Vagina (tissue), 2 donors: ENCODE measurements at regions not wholly inside any gene's neighbourhood (a gene's known extent, or its start where the extent isn't known, plus 50 kb on each side); places are given as distances from the start of the nearest gene placed in this dataset.

Source experiments
- DNase-seq, 2 donors: peaks; one replicate each; pipeline ENCODE4 v3.0.0-alpha.2; 2017; ENCODE audit errors: extremely low spot score in 2 of 2
- H3K27ac ChIP-seq: fragments of 200-600 bp; sonication (generic); one replicate; pipeline ENCODE4 v1.5.1; 2019
- H3K27me3 ChIP-seq: fragments of 200-600 bp; sonication (generic); one replicate; pipeline ENCODE4 v1.5.1; 2019
- H3K36me3 ChIP-seq, 2 donors: fragments of 200-600 bp; sonication (generic); one replicate each; pipeline ENCODE4 v1.5.1; 2017 to 2019
- H3K4me1 ChIP-seq: fragments of 200-600 bp; sonication (generic); one replicate; pipeline ENCODE4 v1.5.1; 2019
- H3K4me3 ChIP-seq, 2 donors: fragments of 200-600 bp; sonication (generic); 1 replicate in 1 of 2; 2 replicates in 1 of 2; pipeline ENCODE4 v1.5.1; 2016 to 2019
- H3K9me3 ChIP-seq: fragments of 200-600 bp; sonication (generic); one replicate; pipeline ENCODE4 v1.5.1; 2019
- CTCF ChIP-seq, 3 experiments: fragments of 450-650 bp in 2 of 3; fragments of 200-600 bp in 1 of 3; sonication (generic) in 1 of 3; IDR thresholded peaks; one replicate each; pipeline ENCODE4 v1.5.1; 2017 to 2019; ENCODE audit warnings: antibody characterized with exemption in 3 of 3, mild to moderate bottlenecking in 2 of 3, moderate library complexity in 2 of 3
- POLR2A ChIP-seq, 2 donors: fragments of 450-650 bp; IDR thresholded peaks; one replicate each; pipeline ENCODE4 v1.6.1; 2017; ENCODE audit warnings: antibody characterized with exemption in 2 of 2, mild to moderate bottlenecking in 2 of 2, moderate library complexity in 2 of 2
- POLR2AphosphoS5 ChIP-seq, 2 donors: sonication (generic); formaldehyde crosslinking; IDR thresholded peaks; one replicate each; pipeline ENCODE4 v1.9.0; 2017; ENCODE audit warnings: antibody characterized with exemption in 2 of 2, mild to moderate bottlenecking in 2 of 2, low read depth in 1 of 2; ENCODE audit not compliant: insufficient read depth in 1 of 2
- intact Hi-C: fragments of 100-400 bp; cut with DNase I; formaldehyde crosslinking; loops from one replicate; pipeline ENCODE4 v1.15.1; 2023

- H3K4me1 ChIP-seq, result no peaks in the 10 kb centered on the region
- H3K9me3 ChIP-seq, result no peaks in the 10 kb centered on the region
- peaks cover 4% of the 10 kb centered on the region for H3K27me3 ChIP-seq
- TF ChIP-seq POLR2AphosphoS5 (IDR thresholded peaks at IDR 0.05; ENCODE audit: insufficient read depth in 1 of 2, low read depth in 1 of 2) (no peak), CTCF (IDR thresholded peaks at IDR 0.05) (no peak), POLR2A (IDR thresholded peaks at IDR 0.05) (no peak)
- H3K36me3 ChIP-seq, result no peaks in the 10 kb centered on the region
- no peak overlapping the region for H3K4me3 ChIP-seq
- DNase-seq, result no peak
- intact Hi-C loops, result no loop called here
- H3K27ac ChIP-seq, result no peak overlapping the region
Observed at GRCh38 chr10:118409295-118409694, 67.2 kb upstream of the FAM204A start.

- H3K4me3 ChIP-seq, result no peak overlapping the region
- peaks cover 4% of the 10 kb centered on the region for H3K27me3 ChIP-seq
- TF ChIP-seq CTCF (IDR thresholded peaks at IDR 0.05) (no peak), POLR2A (IDR thresholded peaks at IDR 0.05) (no peak), POLR2AphosphoS5 (IDR thresholded peaks at IDR 0.05; ENCODE audit: insufficient read depth in 1 of 2, low read depth in 1 of 2) (no peak)
- no peaks in the 10 kb centered on the region for H3K4me1 ChIP-seq
- no peaks in the 10 kb centered on the region for H3K9me3 ChIP-seq
- no peaks in the 10 kb centered on the region for H3K36me3 ChIP-seq
- DNase-seq, result no peak
- intact Hi-C loops, result no loop called here
- no peak overlapping the region for H3K27ac ChIP-seq
Observed at GRCh38 chr10:118408181-118408580, 66.1 kb upstream of the FAM204A start.

DNA sequence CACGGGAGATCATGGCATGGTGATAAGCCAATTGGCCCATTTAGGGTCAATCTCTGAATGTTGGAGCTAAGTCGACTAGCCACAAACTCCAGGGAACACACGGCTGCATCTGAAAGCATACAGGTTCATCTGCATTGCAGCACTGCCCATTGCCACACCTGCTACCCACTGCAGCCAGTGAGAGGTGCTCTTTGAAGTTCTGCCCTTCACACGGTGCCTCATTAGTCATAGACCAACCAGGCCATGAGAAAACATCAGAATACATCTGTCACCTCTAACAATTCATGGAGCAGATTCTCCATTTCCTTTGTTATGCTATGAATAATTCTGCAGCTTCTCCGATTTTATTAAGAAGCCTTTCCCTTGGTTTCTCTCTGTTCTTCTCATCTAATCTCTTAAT lies 65.7 kb upstream of the FAM204A start:
- intact Hi-C loops, result no loop called here
- H3K27me3 ChIP-seq, result peaks cover 4% of the 10 kb centered on the region
- no peaks in the 10 kb centered on the region for H3K36me3 ChIP-seq
- no peak overlapping the region for H3K27ac ChIP-seq
- TF ChIP-seq POLR2A (IDR thresholded peaks at IDR 0.05) (no peak), POLR2AphosphoS5 (IDR thresholded peaks at IDR 0.05; ENCODE audit: insufficient read depth in 1 of 2, low read depth in 1 of 2) (no peak), CTCF (IDR thresholded peaks at IDR 0.05) (no peak)
- H3K9me3 ChIP-seq, result no peaks in the 10 kb centered on the region
- no peak overlapping the region for H3K4me3 ChIP-seq
- no peak for DNase-seq
- no peaks in the 10 kb centered on the region for H3K4me1 ChIP-seq

GRCh38 chr10:118407026-118407425 lies 64.9 kb upstream of the FAM204A start:
- no peak overlapping the region for H3K4me3 ChIP-seq
- H3K27ac ChIP-seq, result no peak overlapping the region
- H3K9me3 ChIP-seq, result no peaks in the 10 kb centered on the region
- TF ChIP-seq POLR2AphosphoS5 (IDR thresholded peaks at IDR 0.05; ENCODE audit: insufficient read depth in 1 of 2, low read depth in 1 of 2), result no peak
- TF ChIP-seq POLR2A (IDR thresholded peaks at IDR 0.05), result no peak
- no peak for TF ChIP-seq CTCF (IDR thresholded peaks at IDR 0.05)
- intact Hi-C loops, result no loop called here
- H3K27me3 ChIP-seq, result peaks cover 4% of the 10 kb centered on the region
- DNase-seq, result no peak
- H3K4me1 ChIP-seq, result no peaks in the 10 kb centered on the region
- H3K36me3 ChIP-seq, result no peaks in the 10 kb centered on the region

- Histone ChIP-seq H3K27ac (no peak overlapping the region), H3K27me3 (peaks cover 4% of the 10 kb centered on the region), H3K4me3 (no peak overlapping the region), H3K4me1 (no peaks in the 10 kb centered on the region), H3K36me3 (no peaks in the 10 kb centered on the region), H3K9me3 (no peaks in the 10 kb centered on the region)
- TF ChIP-seq POLR2A (IDR thresholded peaks at IDR 0.05), result no peak
- no peak for TF ChIP-seq CTCF (IDR thresholded peaks at IDR 0.05)
- no peak for DNase-seq
- intact Hi-C loops, result no loop called here
Observed at GRCh38 chr10:118405928-118406327, 63.8 kb upstream of the FAM204A start.
